ENCODE measurements at regions not wholly inside any gene's neighbourhood (a gene's known extent, or its start where the extent isn't known, plus 50 kb on each side); places are given as distances from the start of the nearest gene placed in this dataset.

DNA sequence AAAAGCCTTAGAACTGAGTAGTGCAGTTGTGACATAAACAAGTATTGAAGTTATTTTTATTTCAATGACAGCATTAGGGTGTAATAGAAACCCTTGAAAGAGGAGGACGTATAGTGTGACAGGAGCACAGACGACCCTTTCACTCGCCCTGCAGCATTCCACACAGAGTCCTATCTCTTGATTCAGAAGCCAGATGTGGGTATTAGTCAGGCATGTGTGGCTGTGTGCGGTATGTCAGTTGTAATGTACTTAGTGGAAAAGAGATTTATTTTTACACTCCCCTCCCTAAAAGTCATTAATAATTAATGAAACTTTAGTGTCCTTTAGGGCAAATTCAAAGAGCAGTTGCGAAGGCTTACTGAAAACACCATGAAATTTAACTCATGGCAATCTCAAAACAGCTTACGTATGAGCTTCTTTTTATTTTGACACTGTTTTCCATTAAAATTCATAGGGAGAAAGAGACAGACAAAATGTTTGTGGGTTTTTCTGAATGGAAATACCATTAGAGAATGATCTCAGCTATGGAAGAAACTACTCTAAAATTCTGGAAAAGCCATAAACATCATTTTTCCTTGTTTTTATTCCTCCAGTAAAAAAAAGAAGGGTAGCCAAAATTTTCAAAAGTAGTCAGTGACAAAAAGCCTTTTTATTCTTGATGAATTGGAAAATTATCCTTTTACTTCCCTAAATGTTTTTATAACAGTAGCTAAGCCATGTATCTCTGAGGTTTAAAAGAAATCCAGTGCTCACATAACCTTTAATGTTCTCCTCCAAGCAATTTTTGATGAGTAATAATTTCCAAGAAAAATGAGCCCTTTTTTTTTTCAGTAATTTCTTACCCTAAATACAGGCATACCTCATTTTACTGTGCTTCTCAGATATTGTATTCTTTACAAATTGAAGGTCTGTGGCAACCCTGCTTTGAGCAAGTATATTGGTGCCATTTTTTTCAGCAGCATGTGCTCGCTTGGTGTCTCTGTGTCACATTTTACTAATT is 84.0 kb upstream of the DSEL start:
- TF ChIP-seq, protein P1, sequence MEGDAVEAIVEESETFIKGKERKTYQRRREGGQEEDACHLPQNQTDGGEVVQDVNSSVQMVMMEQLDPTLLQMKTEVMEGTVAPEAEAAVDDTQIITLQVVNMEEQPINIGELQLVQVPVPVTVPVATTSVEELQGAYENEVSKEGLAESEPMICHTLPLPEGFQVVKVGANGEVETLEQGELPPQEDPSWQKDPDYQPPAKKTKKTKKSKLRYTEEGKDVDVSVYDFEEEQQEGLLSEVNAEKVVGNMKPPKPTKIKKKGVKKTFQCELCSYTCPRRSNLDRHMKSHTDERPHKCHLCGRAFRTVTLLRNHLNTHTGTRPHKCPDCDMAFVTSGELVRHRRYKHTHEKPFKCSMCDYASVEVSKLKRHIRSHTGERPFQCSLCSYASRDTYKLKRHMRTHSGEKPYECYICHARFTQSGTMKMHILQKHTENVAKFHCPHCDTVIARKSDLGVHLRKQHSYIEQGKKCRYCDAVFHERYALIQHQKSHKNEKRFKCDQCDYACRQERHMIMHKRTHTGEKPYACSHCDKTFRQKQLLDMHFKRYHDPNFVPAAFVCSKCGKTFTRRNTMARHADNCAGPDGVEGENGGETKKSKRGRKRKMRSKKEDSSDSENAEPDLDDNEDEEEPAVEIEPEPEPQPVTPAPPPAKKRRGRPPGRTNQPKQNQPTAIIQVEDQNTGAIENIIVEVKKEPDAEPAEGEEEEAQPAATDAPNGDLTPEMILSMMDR (IDR thresholded peaks at IDR 0.05), result no peak
- TF ChIP-seq POLR2A (IDR thresholded peaks at IDR 0.05), result no peak

Measured in upper lobe of left lung (tissue), 4 donors.